Vagina (tissue), 2 donors: ENCODE measurements at regions not wholly inside any gene's neighbourhood (a gene's known extent, or its start where the extent isn't known, plus 50 kb on each side); places are given as distances from the start of the nearest gene placed in this dataset.

ENCODE experiments used
- DNase-seq, 2 donors: peaks; one replicate each; pipeline ENCODE4 v3.0.0-alpha.2; 2017; ENCODE audit errors: extremely low spot score in 2 of 2
- H3K27ac ChIP-seq: fragments of 200-600 bp; sonication (generic); one replicate; pipeline ENCODE4 v1.5.1; 2019
- H3K27me3 ChIP-seq: fragments of 200-600 bp; sonication (generic); one replicate; pipeline ENCODE4 v1.5.1; 2019
- H3K36me3 ChIP-seq, 2 donors: fragments of 200-600 bp; sonication (generic); one replicate each; pipeline ENCODE4 v1.5.1; 2017 to 2019
- H3K4me1 ChIP-seq: fragments of 200-600 bp; sonication (generic); one replicate; pipeline ENCODE4 v1.5.1; 2019
- H3K4me3 ChIP-seq, 2 donors: fragments of 200-600 bp; sonication (generic); 1 replicate in 1 of 2; 2 replicates in 1 of 2; pipeline ENCODE4 v1.5.1; 2016 to 2019
- H3K9me3 ChIP-seq: fragments of 200-600 bp; sonication (generic); one replicate; pipeline ENCODE4 v1.5.1; 2019
- CTCF ChIP-seq, 3 experiments: fragments of 450-650 bp in 2 of 3; fragments of 200-600 bp in 1 of 3; sonication (generic) in 1 of 3; IDR thresholded peaks; one replicate each; pipeline ENCODE4 v1.5.1; 2017 to 2019; ENCODE audit warnings: antibody characterized with exemption in 3 of 3, mild to moderate bottlenecking in 2 of 3, moderate library complexity in 2 of 3
- POLR2A ChIP-seq, 2 donors: fragments of 450-650 bp; IDR thresholded peaks; one replicate each; pipeline ENCODE4 v1.6.1; 2017; ENCODE audit warnings: antibody characterized with exemption in 2 of 2, mild to moderate bottlenecking in 2 of 2, moderate library complexity in 2 of 2
- POLR2AphosphoS5 ChIP-seq, 2 donors: sonication (generic); formaldehyde crosslinking; IDR thresholded peaks; one replicate each; pipeline ENCODE4 v1.9.0; 2017; ENCODE audit warnings: antibody characterized with exemption in 2 of 2, mild to moderate bottlenecking in 2 of 2, low read depth in 1 of 2; ENCODE audit not compliant: insufficient read depth in 1 of 2
- intact Hi-C: fragments of 100-400 bp; cut with DNase I; formaldehyde crosslinking; loops from one replicate; pipeline ENCODE4 v1.15.1; 2023

DNA sequence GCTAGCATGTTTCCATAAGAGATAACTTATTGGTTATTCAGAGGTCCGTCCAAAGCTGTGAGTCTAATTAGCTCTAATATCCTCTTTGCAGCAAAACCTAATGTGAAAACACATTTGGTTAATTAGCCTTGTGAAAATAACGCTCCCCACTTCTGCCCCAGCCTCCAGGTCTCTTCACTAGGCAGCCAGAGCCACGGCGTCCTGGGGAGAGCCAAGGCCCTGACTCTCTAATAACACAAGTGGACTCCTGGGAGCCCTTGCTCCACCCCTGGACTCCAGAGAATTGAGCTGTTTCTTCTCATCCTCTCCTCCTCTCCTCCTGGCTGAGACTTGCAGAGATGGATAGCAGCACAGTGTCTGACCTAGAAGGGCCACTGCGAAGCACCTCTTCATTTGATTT lies 78.8 kb downstream of the CCDC185 start:
- no peaks in the 10 kb centered on the region for H3K36me3 ChIP-seq
- H3K4me3 ChIP-seq = no peak overlapping the region
- intact Hi-C loops = no loop called here
- no peak for TF ChIP-seq CTCF (IDR thresholded peaks at IDR 0.05)
- TF ChIP-seq POLR2AphosphoS5 (IDR thresholded peaks at IDR 0.05; ENCODE audit: insufficient read depth in 1 of 2, low read depth in 1 of 2) = no peak
- TF ChIP-seq POLR2A (IDR thresholded peaks at IDR 0.05) = no peak
- H3K9me3 ChIP-seq = no peaks in the 10 kb centered on the region
- no peaks in the 10 kb centered on the region for H3K4me1 ChIP-seq
- DNase-seq = peak in 1 of 2 donors; percentile 62
- H3K27ac ChIP-seq = no peak overlapping the region
- no peaks in the 10 kb centered on the region for H3K27me3 ChIP-seq

DNA sequence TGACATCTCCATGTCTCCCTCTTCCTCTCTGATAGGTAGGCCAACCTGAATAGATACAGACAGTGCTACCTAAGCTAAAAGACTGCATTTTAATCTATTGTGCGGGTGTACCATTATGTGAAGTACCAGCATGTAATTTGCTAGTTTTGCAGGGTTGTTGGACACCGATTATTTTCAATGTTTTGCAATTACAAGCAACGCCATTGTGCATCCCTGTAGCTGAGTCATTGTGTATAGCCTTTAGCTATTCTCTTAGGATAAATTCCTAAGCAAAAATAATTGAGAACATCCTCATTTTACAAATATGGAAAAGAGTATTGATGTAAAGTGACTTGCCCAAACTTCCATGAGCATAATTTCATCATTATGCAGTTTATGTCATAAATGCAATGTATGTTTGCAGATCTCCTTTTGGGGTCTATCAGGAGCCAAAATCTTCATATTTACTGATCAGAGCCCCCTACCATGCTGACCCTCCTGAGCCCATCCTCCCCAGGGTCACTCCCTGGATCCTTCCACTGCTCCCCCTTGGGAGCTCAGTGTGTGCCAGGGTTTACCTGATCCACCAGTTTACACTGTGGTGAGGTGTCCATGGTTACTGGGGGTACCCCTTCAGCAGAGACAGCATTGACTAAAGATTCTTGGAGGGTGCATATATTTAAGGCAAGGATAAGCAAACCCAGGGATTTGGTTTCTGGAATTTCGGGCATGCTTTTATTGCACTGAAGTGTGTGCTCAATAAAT lies 80.6 kb downstream of the CCDC185 start:
- H3K36me3 ChIP-seq = no peaks in the 10 kb centered on the region
- TF ChIP-seq POLR2AphosphoS5 (IDR thresholded peaks at IDR 0.05; ENCODE audit: insufficient read depth in 1 of 2, low read depth in 1 of 2) (no peak), POLR2A (IDR thresholded peaks at IDR 0.05) (no peak), CTCF (IDR thresholded peaks at IDR 0.05) (no peak)
- H3K27ac ChIP-seq = no peak overlapping the region
- H3K4me1 ChIP-seq = no peaks in the 10 kb centered on the region
- H3K9me3 ChIP-seq = no peaks in the 10 kb centered on the region
- intact Hi-C loops = no loop called here
- H3K4me3 ChIP-seq = no peak overlapping the region
- no peak for DNase-seq
- no peaks in the 10 kb centered on the region for H3K27me3 ChIP-seq

GRCh38 chr1:223474804-223475203 lies 81.6 kb downstream of the CCDC185 start:
- intact Hi-C loops = no loop called here
- H3K27ac ChIP-seq = no peak overlapping the region
- H3K4me1 ChIP-seq = no peaks in the 10 kb centered on the region
- DNase-seq = no peak
- TF ChIP-seq POLR2AphosphoS5 (IDR thresholded peaks at IDR 0.05; ENCODE audit: insufficient read depth in 1 of 2, low read depth in 1 of 2) (no peak), CTCF (IDR thresholded peaks at IDR 0.05) (no peak), POLR2A (IDR thresholded peaks at IDR 0.05) (no peak)
- H3K4me3 ChIP-seq = no peak overlapping the region
- H3K36me3 ChIP-seq = no peaks in the 10 kb centered on the region
- H3K27me3 ChIP-seq = no peaks in the 10 kb centered on the region
- no peaks in the 10 kb centered on the region for H3K9me3 ChIP-seq

GRCh38 chr1:223477456-223477855 lies 84.2 kb downstream of the CCDC185 start:
- intact Hi-C loops = no loop called here
- Histone ChIP-seq H3K27me3 (no peaks in the 10 kb centered on the region), H3K36me3 (no peaks in the 10 kb centered on the region), H3K4me1 (no peaks in the 10 kb centered on the region), H3K9me3 (no peaks in the 10 kb centered on the region), H3K4me3 (no peak overlapping the region), H3K27ac (no peak overlapping the region)
- DNase-seq = no peak
- no peak for TF ChIP-seq CTCF (IDR thresholded peaks at IDR 0.05)
- TF ChIP-seq POLR2A (IDR thresholded peaks at IDR 0.05) = no peak

GRCh38 chr1:223478606-223479005 lies 85.4 kb downstream of the CCDC185 start:
- DNase-seq = no peak
- no peaks in the 10 kb centered on the region for H3K36me3 ChIP-seq
- H3K27ac ChIP-seq = no peak overlapping the region
- TF ChIP-seq POLR2A (IDR thresholded peaks at IDR 0.05) (no peak), POLR2AphosphoS5 (IDR thresholded peaks at IDR 0.05; ENCODE audit: insufficient read depth in 1 of 2, low read depth in 1 of 2) (no peak), CTCF (IDR thresholded peaks at IDR 0.05) (no peak)
- intact Hi-C loops = no loop called here
- H3K9me3 ChIP-seq = no peaks in the 10 kb centered on the region
- H3K4me1 ChIP-seq = no peaks in the 10 kb centered on the region
- H3K27me3 ChIP-seq = no peaks in the 10 kb centered on the region
- H3K4me3 ChIP-seq = no peak overlapping the region
